ENCODE measurements at regions not wholly inside any gene's neighbourhood (a gene's known extent, or its start where the extent isn't known, plus 50 kb on each side); places are given as distances from the start of the nearest gene placed in this dataset.
A peak's percentile ranks its signal among the peaks of the same experiment; 100 is the strongest.

DNA sequence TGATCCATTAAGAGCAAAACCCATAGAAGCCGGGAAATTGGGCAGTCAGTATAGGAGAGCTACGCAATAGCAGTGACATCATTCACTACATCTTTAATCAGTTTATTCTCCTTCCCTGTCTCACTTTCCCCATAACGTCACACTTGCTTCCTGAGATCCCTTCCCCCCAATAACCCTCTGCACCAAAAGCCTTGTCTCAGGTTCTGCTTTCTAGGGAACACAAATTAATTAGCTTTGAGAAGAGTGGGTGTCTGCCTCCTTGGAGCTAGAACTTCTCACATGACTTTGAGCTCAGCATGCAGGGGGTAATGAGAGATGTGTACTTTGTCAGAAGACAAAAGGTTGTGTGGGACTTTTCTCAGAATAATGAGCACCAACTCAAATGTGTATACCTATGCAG, 128.3 kb upstream of the MAOA start:
- H2AK5ac ChIP-seq (ENCODE audit: low read length, severe bottlenecking) = no peak overlapping the region
- H2BK120ac ChIP-seq (ENCODE audit: low read depth, low read length) = no peak overlapping the region
- H3K9me3 ChIP-seq (ENCODE audit: control insufficient read depth, low read length) = no peaks in the 10 kb centered on the region
- no peak overlapping the region for H3K4me3 ChIP-seq (ENCODE audit: insufficient read depth in 1 of 2, low read depth in 1 of 2, low read length in 2 of 2)
- no peak overlapping the region for H3K9ac ChIP-seq (ENCODE audit: low read length)
- H2BK5ac ChIP-seq (ENCODE audit: low read depth, low read length, poor library complexity, severe bottlenecking) = no peak overlapping the region
- DNase-seq = no peak
- H3K27me3 ChIP-seq (ENCODE audit: control insufficient read depth in 1 of 2, insufficient read depth in 1 of 2, low read length in 2 of 2) = peaks cover 0 to 13% of the 10 kb centered on the region in 2 experiments
- H4K91ac ChIP-seq (ENCODE audit: low read length) = no peak overlapping the region
- no peak overlapping the region for H3K4ac ChIP-seq (ENCODE audit: low read depth in 1 of 2, low read length in 2 of 2)
- no peaks in the 10 kb centered on the region for H3K36me3 ChIP-seq (ENCODE audit: control insufficient read depth in 1 of 2, insufficient read depth in 2 of 2, low read depth in 1 of 2, low read length in 2 of 2)
- H2BK15ac ChIP-seq (ENCODE audit: low read depth, poor library complexity, severe bottlenecking) = no peak overlapping the region
- H2BK12ac ChIP-seq (ENCODE audit: low read length in 2 of 2) = no peak overlapping the region
- H3K79me1 ChIP-seq (replicated peaks; ENCODE audit: low read length, poor library complexity, severe bottlenecking) = no peaks in the 10 kb centered on the region
- no peak overlapping the region for H3K23ac ChIP-seq (ENCODE audit: low read length in 2 of 2)
- no peak overlapping the region for H2AFZ ChIP-seq (ENCODE audit: low read depth, low read length)
- H3K18ac ChIP-seq (ENCODE audit: low read depth in 1 of 2, low read length in 2 of 2) = no peak overlapping the region
- no peaks in the 10 kb centered on the region for H3K4me1 ChIP-seq (ENCODE audit: control insufficient read depth, insufficient read depth, low read depth, low read length)
- H3K27ac ChIP-seq (ENCODE audit: low read length, poor library complexity, severe bottlenecking) = no peak overlapping the region
- no peak overlapping the region for H4K8ac ChIP-seq (ENCODE audit: low read length)
- no peak overlapping the region for H3K4me2 ChIP-seq (ENCODE audit: low read length, poor library complexity, severe bottlenecking)
- 89% methylated on average over 3 of the region's 3 CpGs for WGBS
- no peak overlapping the region for H3K14ac ChIP-seq (ENCODE audit: low read length in 2 of 2)

DNA sequence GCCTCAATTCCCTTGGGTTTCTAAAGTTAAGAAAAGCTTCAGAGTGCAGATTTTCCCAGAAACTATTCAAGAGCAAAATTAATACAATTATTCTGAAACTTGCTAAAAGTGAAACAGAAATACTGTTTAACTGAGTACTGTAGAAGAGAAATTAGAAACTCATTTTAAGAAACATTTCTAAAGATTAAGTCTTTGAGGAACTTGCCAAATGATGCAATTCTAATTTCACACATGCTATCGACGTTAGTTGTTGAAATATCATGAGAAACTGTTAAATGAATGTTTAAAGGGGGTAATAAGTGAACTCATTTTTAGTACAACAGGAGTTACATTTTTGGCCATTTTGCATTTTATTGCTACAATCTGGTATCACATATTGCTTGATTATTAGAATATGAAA, 125.3 kb upstream of the MAOA start:
- Histone ChIP-seq H3K14ac (ENCODE audit: low read length in 2 of 2) (no peak overlapping the region), H2BK15ac (ENCODE audit: low read depth, poor library complexity, severe bottlenecking) (no peak overlapping the region), H3K18ac (ENCODE audit: low read depth in 1 of 2, low read length in 2 of 2) (no peak overlapping the region), H3K9me3 (ENCODE audit: control insufficient read depth, low read length) (no peaks in the 10 kb centered on the region), H3K4me3 (ENCODE audit: insufficient read depth in 1 of 2, low read depth in 1 of 2, low read length in 2 of 2) (no peak overlapping the region), H2BK120ac (ENCODE audit: low read depth, low read length) (no peak overlapping the region), H3K27me3 (ENCODE audit: control insufficient read depth in 1 of 2, insufficient read depth in 1 of 2, low read length in 2 of 2) (peaks cover 0 to 17% of the 10 kb centered on the region in 2 experiments), H2AK5ac (ENCODE audit: low read length, severe bottlenecking) (no peak overlapping the region), H4K91ac (ENCODE audit: low read length) (no peak overlapping the region), H2AFZ (ENCODE audit: low read depth, low read length) (no peak overlapping the region), H2BK5ac (ENCODE audit: low read depth, low read length, poor library complexity, severe bottlenecking) (no peak overlapping the region), H3K27ac (ENCODE audit: low read length, poor library complexity, severe bottlenecking) (no peak overlapping the region), H3K36me3 (ENCODE audit: control insufficient read depth in 1 of 2, insufficient read depth in 2 of 2, low read depth in 1 of 2, low read length in 2 of 2) (no peaks in the 10 kb centered on the region), H3K9ac (ENCODE audit: low read length) (no peak overlapping the region), H3K23ac (ENCODE audit: low read length in 2 of 2) (no peak overlapping the region), H4K8ac (ENCODE audit: low read length) (no peak overlapping the region), H3K4me1 (ENCODE audit: control insufficient read depth, insufficient read depth, low read depth, low read length) (no peaks in the 10 kb centered on the region), H2BK12ac (ENCODE audit: low read length in 2 of 2) (no peak overlapping the region), H3K4ac (ENCODE audit: low read depth in 1 of 2, low read length in 2 of 2) (no peak overlapping the region), H3K79me1 (replicated peaks; ENCODE audit: low read length, poor library complexity, severe bottlenecking) (no peaks in the 10 kb centered on the region), H3K4me2 (ENCODE audit: low read length, poor library complexity, severe bottlenecking) (no peak overlapping the region)
- WGBS = no CpG with 5 or more reads among the region's 2 CpGs
- no peak for DNase-seq

DNA sequence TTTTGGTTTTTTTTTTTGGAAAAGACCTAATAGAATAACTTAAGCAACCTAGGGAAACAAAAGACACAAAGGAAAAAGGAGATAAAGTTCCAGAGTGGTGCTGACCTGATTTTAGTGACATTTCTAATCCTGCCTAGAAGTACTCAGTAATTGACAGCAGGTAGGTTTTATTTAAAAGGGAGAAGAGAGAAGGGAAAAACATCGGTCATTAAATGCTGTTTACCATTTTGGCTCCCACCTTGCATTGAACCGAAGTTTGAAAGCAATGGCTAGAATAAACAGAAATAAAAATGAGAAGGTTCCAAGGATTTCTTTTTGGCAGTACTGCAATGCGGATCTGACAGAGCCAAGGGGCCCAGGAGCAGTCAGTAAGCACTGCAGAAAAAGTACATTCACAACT, 115.8 kb upstream of the MAOA start:
- Histone ChIP-seq H3K27me3 (ENCODE audit: control insufficient read depth in 1 of 2, insufficient read depth in 1 of 2, low read length in 2 of 2) (peaks cover 0 to 8% of the 10 kb centered on the region in 2 experiments), H2AFZ (ENCODE audit: low read depth, low read length) (no peak overlapping the region), H3K18ac (ENCODE audit: low read depth in 1 of 2, low read length in 2 of 2) (no peak overlapping the region)

DNA sequence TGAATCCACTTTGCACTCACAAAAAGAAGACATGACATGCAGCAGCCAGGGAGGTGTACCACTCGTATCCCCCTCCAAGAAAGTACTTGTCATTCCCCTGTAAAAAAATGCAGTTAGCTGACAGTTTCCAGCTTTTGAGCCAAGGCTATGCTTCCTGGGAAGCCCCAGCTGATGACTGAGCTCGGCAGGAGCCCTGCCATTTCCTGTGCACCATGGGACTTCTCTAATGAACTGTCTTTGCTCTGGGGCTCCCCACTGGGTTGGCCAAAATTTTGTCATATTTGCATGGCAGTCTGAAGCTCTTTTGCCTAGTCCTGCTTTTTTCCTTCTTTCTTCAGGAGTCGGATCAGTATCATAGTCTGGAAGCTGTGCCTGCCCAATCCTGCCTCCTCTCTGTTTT, 104.5 kb upstream of the MAOA start:
- H3K27me3 ChIP-seq (ENCODE audit: control insufficient read depth in 1 of 2, insufficient read depth in 1 of 2, low read length in 2 of 2) = peaks cover 0 to 22% of the 10 kb centered on the region in 2 experiments
- H4K91ac ChIP-seq (ENCODE audit: low read length) = no peak overlapping the region
- H2AFZ ChIP-seq (ENCODE audit: low read depth, low read length) = no peak overlapping the region
- H3K14ac ChIP-seq (ENCODE audit: low read length in 2 of 2) = no peak overlapping the region
- no peak overlapping the region for H2BK120ac ChIP-seq (ENCODE audit: low read depth, low read length)
- H3K4me3 ChIP-seq (ENCODE audit: insufficient read depth in 1 of 2, low read depth in 1 of 2, low read length in 2 of 2) = no peak overlapping the region
- H3K9ac ChIP-seq (ENCODE audit: low read length) = no peak overlapping the region
- H2BK15ac ChIP-seq (ENCODE audit: low read depth, poor library complexity, severe bottlenecking) = no peak overlapping the region
- no peaks in the 10 kb centered on the region for H3K36me3 ChIP-seq (ENCODE audit: control insufficient read depth in 1 of 2, insufficient read depth in 2 of 2, low read depth in 1 of 2, low read length in 2 of 2)
- H3K4ac ChIP-seq (ENCODE audit: low read depth in 1 of 2, low read length in 2 of 2) = no peak overlapping the region
- peak overlapping the region; percentile 34 for H3K4me2 ChIP-seq (ENCODE audit: low read length, poor library complexity, severe bottlenecking)
- no peak overlapping the region for H2AK5ac ChIP-seq (ENCODE audit: low read length, severe bottlenecking)
- DNase-seq = no peak
- H3K23ac ChIP-seq (ENCODE audit: low read length in 2 of 2) = no peak overlapping the region
- no peaks in the 10 kb centered on the region for H3K79me1 ChIP-seq (replicated peaks; ENCODE audit: low read length, poor library complexity, severe bottlenecking)
- 16% methylated on average over 3 of the region's 3 CpGs for WGBS
- no peak overlapping the region for H3K18ac ChIP-seq (ENCODE audit: low read depth in 1 of 2, low read length in 2 of 2)
- peak overlapping the region; percentile 77 for H3K27ac ChIP-seq (ENCODE audit: low read length, poor library complexity, severe bottlenecking)
- H4K8ac ChIP-seq (ENCODE audit: low read length) = no peak overlapping the region
- no peak overlapping the region for H2BK5ac ChIP-seq (ENCODE audit: low read depth, low read length, poor library complexity, severe bottlenecking)
- H3K9me3 ChIP-seq (ENCODE audit: control insufficient read depth, low read length) = no peaks in the 10 kb centered on the region
- no peak overlapping the region for H2BK12ac ChIP-seq (ENCODE audit: low read length in 2 of 2)
- H3K4me1 ChIP-seq (ENCODE audit: control insufficient read depth, insufficient read depth, low read depth, low read length) = no peaks in the 10 kb centered on the region

More for the DNA sequence above, 115.8 kb upstream of the MAOA start:
- Histone ChIP-seq H3K14ac (ENCODE audit: low read length in 2 of 2) (no peak overlapping the region), H2BK5ac (ENCODE audit: low read depth, low read length, poor library complexity, severe bottlenecking) (no peak overlapping the region), H3K9ac (ENCODE audit: low read length) (no peak overlapping the region), H3K4me3 (ENCODE audit: insufficient read depth in 1 of 2, low read depth in 1 of 2, low read length in 2 of 2) (no peak overlapping the region), H3K23ac (ENCODE audit: low read length in 2 of 2) (no peak overlapping the region), H2BK15ac (ENCODE audit: low read depth, poor library complexity, severe bottlenecking) (no peak overlapping the region), H3K4ac (ENCODE audit: low read depth in 1 of 2, low read length in 2 of 2) (no peak overlapping the region), H3K27ac (ENCODE audit: low read length, poor library complexity, severe bottlenecking) (no peak overlapping the region), H3K4me1 (ENCODE audit: control insufficient read depth, insufficient read depth, low read depth, low read length) (no peaks in the 10 kb centered on the region), H4K91ac (ENCODE audit: low read length) (no peak overlapping the region), H3K36me3 (ENCODE audit: control insufficient read depth in 1 of 2, insufficient read depth in 2 of 2, low read depth in 1 of 2, low read length in 2 of 2) (no peaks in the 10 kb centered on the region), H2AK5ac (ENCODE audit: low read length, severe bottlenecking) (no peak overlapping the region), H2BK120ac (ENCODE audit: low read depth, low read length) (no peak overlapping the region), H4K8ac (ENCODE audit: low read length) (no peak overlapping the region), H2BK12ac (ENCODE audit: low read length in 2 of 2) (no peak overlapping the region), H3K4me2 (ENCODE audit: low read length, poor library complexity, severe bottlenecking) (no peak overlapping the region), H3K79me1 (replicated peaks; ENCODE audit: low read length, poor library complexity, severe bottlenecking) (no peaks in the 10 kb centered on the region), H3K9me3 (ENCODE audit: control insufficient read depth, low read length) (peaks cover 3% of the 10 kb centered on the region)
- WGBS = 100% methylated on average over 3 of the region's 3 CpGs
- DNase-seq = no peak
